ENCODE measurements at regions not wholly inside any gene's neighbourhood (a gene's known extent, or its start where the extent isn't known, plus 50 kb on each side); places are given as distances from the start of the nearest gene placed in this dataset.

- dilution Hi-C loops (cut with MboI; ENCODE audit: extremely low pct_ligation_motif_present, low sequenced_read_pairs): no loop called here
- Histone ChIP-seq H3K27ac (ENCODE audit: insufficient read depth, low read depth, low read length) (no peak overlapping the region), H4K20me1 (replicated peaks; ENCODE audit: control insufficient read depth, extremely low read depth, insufficient read depth, low read length) (no peaks in the 10 kb centered on the region), H3K79me2 (ENCODE audit: control insufficient read depth, insufficient read depth, low read length) (no peaks in the 10 kb centered on the region), H3K36me3 (ENCODE audit: control insufficient read depth in 2 of 2, extremely low read depth in 1 of 2, insufficient read depth in 2 of 2, low read length in 2 of 2) (no peaks in the 10 kb centered on the region), H3K9me1 (replicated peaks; ENCODE audit: control insufficient read depth, extremely low read depth, insufficient read depth, low read length) (no peaks in the 10 kb centered on the region), H3K4me1 (ENCODE audit: control insufficient read depth, extremely low read depth, insufficient read depth, low read length) (no peaks in the 10 kb centered on the region), H3K4me2 (ENCODE audit: insufficient read depth, low read length) (no peak overlapping the region), H3K9me3 (replicated peaks; ENCODE audit: control insufficient read depth, insufficient read depth, low read length) (no peaks in the 10 kb centered on the region), H3K4me3 (replicated peaks in 1 of 3; ENCODE audit: insufficient read depth in 1 of 3, low read depth in 1 of 3, low read length in 3 of 3) (no peak overlapping the region), H3K27me3 (ENCODE audit: control insufficient read depth in 2 of 2, insufficient read depth in 2 of 2, low read length in 2 of 2) (peaks cover 0 to 1% of the 10 kb centered on the region in 2 experiments), H3K9ac (replicated peaks; ENCODE audit: extremely low read depth, insufficient read depth, low read length) (no peak overlapping the region), H2AFZ (ENCODE audit: low read depth, low read length) (no peak overlapping the region)
- TF ChIP-seq GATA2 (IDR thresholded peaks at IDR 0.05; ENCODE audit: insufficient read depth, insufficient read length, low read depth, low read length) (no peak), JUN (IDR thresholded peaks at IDR 0.05; ENCODE audit: borderline replicate concordance, insufficient read depth, insufficient read length, low read depth) (no peak), EZH2 (IDR thresholded peaks at IDR 0.05; ENCODE audit: borderline replicate concordance, low read depth, low read length, severe bottlenecking) (no peak), POLR2AphosphoS5 (IDR thresholded peaks at IDR 0.05; ENCODE audit: insufficient read depth, low read depth, low read length) (no peak), CTCF (IDR thresholded peaks at IDR 0.05; ENCODE audit: extremely low read depth in 1 of 2, insufficient read depth in 1 of 2, low read depth in 1 of 2, low read length in 2 of 2) (no peak), MYC (IDR thresholded peaks at IDR 0.05; ENCODE audit: low read depth, low read length) (no peak), POLR2A (IDR thresholded peaks at IDR 0.05; ENCODE audit: low read depth, low read length) (no peak), FOS (IDR thresholded peaks at IDR 0.05; ENCODE audit: borderline replicate concordance, insufficient read depth, low read length) (no peak), MAX (IDR thresholded peaks at IDR 0.05; ENCODE audit: insufficient read depth, insufficient read length) (no peak)
- ChIA-PET CTCF (no interaction called here), POLR2A (no interaction called here)
- intact Hi-C loops (cut with micrococcal nuclease): no loop called here
- FAIRE-seq (no peak), DNase-seq (ENCODE audit: low read depth, low spot score) (no peak)
- BruUV-seq (replicated peaks): no TSS peak
Measured at GRCh38 chr6:125431971-125432370, 130.2 kb upstream of the HDDC2 start.

All from endothelial cell of umbilical vein (primary cell).